Liver (tissue), 8 donors: ENCODE measurements at regions not wholly inside any gene's neighbourhood (a gene's known extent, or its start where the extent isn't known, plus 50 kb on each side); places are given as distances from the start of the nearest gene placed in this dataset.

Source experiments
- DNase-seq: peaks from one replicate; pipeline ENCODE4 v3.0.0-alpha.2; 2017; ENCODE audit warnings: low spot score
- H3K27ac ChIP-seq, 2 donors: one replicate each; pipeline ENCODE4 v1.7.0; 2013; ENCODE audit warnings: inconsistent platforms in 2 of 2, low read length in 2 of 2, control low read depth in 1 of 2, low read depth in 1 of 2, mild to moderate bottlenecking in 1 of 2
- H3K27me3 ChIP-seq, 4 donors: one replicate each; pipeline versions ENCODE4 v1.6.1 to v1.7.0; 2013; ENCODE audit warnings: low read length in 3 of 4, inconsistent platforms in 1 of 4, mild to moderate bottlenecking in 1 of 4, moderate library complexity in 1 of 4; ENCODE audit not compliant: control insufficient read depth in 4 of 4, insufficient read depth in 4 of 4
- H3K36me3 ChIP-seq, 4 donors: one replicate each; pipeline versions ENCODE4 v1.6.1 to v1.7.0; 2013; ENCODE audit warnings: low read length in 3 of 4, mild to moderate bottlenecking in 3 of 4, low read depth in 1 of 4, moderate library complexity in 1 of 4; ENCODE audit not compliant: control insufficient read depth in 4 of 4, insufficient read depth in 3 of 4
- H3K4me1 ChIP-seq, 4 donors: one replicate each; pipeline versions ENCODE4 v1.6.1 to v1.7.0; 2013; ENCODE audit warnings: low read length in 3 of 4, mild to moderate bottlenecking in 3 of 4, moderate library complexity in 1 of 4; ENCODE audit not compliant: control insufficient read depth in 4 of 4, insufficient read depth in 4 of 4
- H3K4me3 ChIP-seq, 3 donors: one replicate each; pipeline versions ENCODE4 v1.6.1 to v1.7.0; 2013; ENCODE audit warnings: low read length in 3 of 3, control low read depth in 1 of 3, low read depth in 1 of 3, mild to moderate bottlenecking in 1 of 3
- H3K9ac ChIP-seq, 2 donors: one replicate each; pipeline ENCODE4 v1.7.0; 2013; ENCODE audit warnings: low read length in 2 of 2, mild to moderate bottlenecking in 2 of 2, moderate library complexity in 2 of 2, control low read depth in 1 of 2, low read depth in 1 of 2
- H3K9me3 ChIP-seq, 4 donors: one replicate each; pipeline versions ENCODE4 v1.6.1 to v1.7.0; 2013; ENCODE audit warnings: low read length in 3 of 4; ENCODE audit not compliant: control insufficient read depth in 4 of 4
- ATF3 ChIP-seq: IDR thresholded peaks from 2 replicates; pipeline ENCODE4 v1.6.1; 2016; ENCODE audit warnings: antibody characterized with exemption
- CTCF ChIP-seq: fragments of 150-350 bp; IDR thresholded peaks from 2 replicates; pipeline ENCODE4 v1.5.1; 2017; ENCODE audit warnings: improper control_type of control experiment, low read depth, low read length; ENCODE audit not compliant: missing input control
- FOXA1 ChIP-seq: IDR thresholded peaks from 2 replicates; pipeline ENCODE4 v1.6.1; 2016; ENCODE audit warnings: antibody characterized with exemption
- FOXA2 ChIP-seq: IDR thresholded peaks from 2 replicates; pipeline ENCODE4 v1.6.1; 2016; ENCODE audit warnings: antibody characterized with exemption
- GABPA ChIP-seq, 2 donors: IDR thresholded peaks in 1 of 2; conservative IDR thresholded peaks in 1 of 2; 2 replicates each; pipeline ENCODE4 v1.6.1; 2016; ENCODE audit warnings: antibody characterized with exemption in 2 of 2, mild to moderate bottlenecking in 1 of 2, moderate library complexity in 1 of 2
- HNF4G ChIP-seq: IDR thresholded peaks from 2 replicates; pipeline ENCODE4 v1.6.1; 2016; ENCODE audit warnings: antibody characterized with exemption
- JUND ChIP-seq, 2 donors: IDR thresholded peaks; 2 replicates each; pipeline ENCODE4 v1.6.1; 2016; ENCODE audit warnings: antibody characterized with exemption in 2 of 2
- MAX ChIP-seq: IDR thresholded peaks from 2 replicates; pipeline ENCODE4 v1.6.1; 2016; ENCODE audit warnings: antibody characterized with exemption
- NR2F2 ChIP-seq: IDR thresholded peaks from 2 replicates; pipeline ENCODE4 v1.6.1; 2016; ENCODE audit warnings: antibody characterized with exemption
- RAD21 ChIP-seq, 2 donors: IDR thresholded peaks; 2 replicates each; pipeline ENCODE4 v1.6.1; 2016; ENCODE audit warnings: antibody characterized with exemption in 2 of 2, mild to moderate bottlenecking in 2 of 2
- REST ChIP-seq: IDR thresholded peaks from 2 replicates; pipeline ENCODE4 v1.6.1; 2016; ENCODE audit warnings: antibody characterized with exemption, mild to moderate bottlenecking
- RXRA ChIP-seq, 2 donors: IDR thresholded peaks; 2 replicates each; pipeline ENCODE4 v1.6.1; 2017 to 2018; ENCODE audit warnings: antibody characterized with exemption in 2 of 2, mild to moderate bottlenecking in 1 of 2
- SP1 ChIP-seq: IDR thresholded peaks from 2 replicates; pipeline ENCODE4 v1.6.1; 2018; ENCODE audit warnings: antibody characterized with exemption, mild to moderate bottlenecking
- TAF1 ChIP-seq: conservative IDR thresholded peaks from 2 replicates; pipeline ENCODE4 v1.6.1; 2016; ENCODE audit warnings: antibody characterized with exemption, mild to moderate bottlenecking
- YY1 ChIP-seq: IDR thresholded peaks from 2 replicates; pipeline ENCODE4 v1.6.1; 2016; ENCODE audit warnings: antibody characterized with exemption, mild to moderate bottlenecking
- ZBTB33 ChIP-seq: IDR thresholded peaks from 2 replicates; pipeline ENCODE4 v1.6.1; 2016; ENCODE audit warnings: antibody characterized with exemption
- WGBS: extraction: QIAGEN DNeasy Blood & Tissue Kit; methylation state at CpG from one replicate; pipeline ENCODE4 v1.1.7; 2013; 5-methylcytosine and 5-hydroxymethylcytosine counted together
- donor health status: healthy.
- donor health status: healthy.
- donor health status: healthy.
- donor health status: healthy.
- donor health status: healthy.

GRCh38 chr12:100699209-100699608, 95.4 kb upstream of the ANO4 start:
- TF ChIP-seq NR2F2 (no peak), REST (no peak), MAX (no peak), CTCF (no peak), GABPA (IDR thresholded peaks at IDR 0.05 in 1 of 2, conservative IDR thresholded peaks at IDR 0.05 in 1 of 2) (no peak), TAF1 (no peak), HNF4G (no peak), RAD21 (IDR thresholded peaks at IDR 0.05) (no peak), FOXA2 (no peak), ATF3 (no peak), JUND (IDR thresholded peaks at IDR 0.05) (no peak), ZBTB33 (no peak)
- WGBS, result 47% methylated on average over 1 of the region's 1 CpG

GRCh38 chr12:100703337-100703736, 91.2 kb upstream of the ANO4 start:
- Histone ChIP-seq H3K27me3 (no peaks in the 10 kb centered on the region), H3K27ac (no peak overlapping the region), H3K36me3 (no peaks in the 10 kb centered on the region), H3K9ac (no peak overlapping the region), H3K9me3 (no peaks in the 10 kb centered on the region), H3K4me1 (no peaks in the 10 kb centered on the region), H3K4me3 (no peak overlapping the region)
- DNase-seq, result no peak
- WGBS, result 65% methylated on average over 2 of the region's 2 CpGs
- TF ChIP-seq REST (no peak), RXRA (IDR thresholded peaks at IDR 0.05) (no peak), GABPA (IDR thresholded peaks at IDR 0.05 in 1 of 2, conservative IDR thresholded peaks at IDR 0.05 in 1 of 2) (no peak), FOXA2 (no peak), YY1 (no peak), JUND (IDR thresholded peaks at IDR 0.05) (no peak), CTCF (no peak), RAD21 (IDR thresholded peaks at IDR 0.05) (no peak), NR2F2 (no peak), HNF4G (no peak), FOXA1 (no peak), SP1 (no peak), ATF3 (no peak)

More at GRCh38 chr12:100699209-100699608, 95.4 kb upstream of the ANO4 start:
- no peak overlapping the region for H3K4me3 ChIP-seq
- no peak for DNase-seq
- no peaks in the 10 kb centered on the region for H3K4me1 ChIP-seq
- H3K9ac ChIP-seq, result no peak overlapping the region
- no peaks in the 10 kb centered on the region for H3K27me3 ChIP-seq
- H3K36me3 ChIP-seq, result no peaks in the 10 kb centered on the region
- no peak overlapping the region for H3K27ac ChIP-seq
- no peaks in the 10 kb centered on the region for H3K9me3 ChIP-seq
